ENCODE measurements at regions not wholly inside any gene's neighbourhood (a gene's known extent, or its start where the extent isn't known, plus 50 kb on each side); places are given as distances from the start of the nearest gene placed in this dataset.

- TF ChIP-seq CTCF (IDR thresholded peaks at IDR 0.05; ENCODE audit: low read length), result no peak
- no peak for TF ChIP-seq EZH2 (IDR thresholded peaks at IDR 0.05; ENCODE audit: borderline replicate concordance, low read length)
Measured at GRCh38 chr9:118326326-118326725, 622.1 kb downstream of the TLR4 start.

All from OCI-LY1 (cell line).